A673 (cell line): ENCODE measurements at regions not wholly inside any gene's neighbourhood (a gene's known extent, or its start where the extent isn't known, plus 50 kb on each side); places are given as distances from the start of the nearest gene placed in this dataset.

Source experiments
- EZH2 ChIP-seq: fragments of 200-600 bp; sonication (generic); IDR thresholded peaks from 2 replicates; pipeline ENCODE4 v1.6.1; 2017; ENCODE audit warnings: borderline replicate concordance, low read depth, mild to moderate bottlenecking, mixed read lengths, antibody characterized with exemption, low read length; ENCODE audit not compliant: poor library complexity, severe bottlenecking
- TF ChIP-seq, protein P1 (sequence below): fragments of 300-800, 200-600 bp; sonication (generic); conservative IDR thresholded peaks from 2 replicates; pipeline ENCODE4 v1.5.1; 2017; ENCODE audit warnings: low read depth, mild to moderate bottlenecking, antibody characterized with exemption, low read length, moderate library complexity, mixed read lengths

DNA sequence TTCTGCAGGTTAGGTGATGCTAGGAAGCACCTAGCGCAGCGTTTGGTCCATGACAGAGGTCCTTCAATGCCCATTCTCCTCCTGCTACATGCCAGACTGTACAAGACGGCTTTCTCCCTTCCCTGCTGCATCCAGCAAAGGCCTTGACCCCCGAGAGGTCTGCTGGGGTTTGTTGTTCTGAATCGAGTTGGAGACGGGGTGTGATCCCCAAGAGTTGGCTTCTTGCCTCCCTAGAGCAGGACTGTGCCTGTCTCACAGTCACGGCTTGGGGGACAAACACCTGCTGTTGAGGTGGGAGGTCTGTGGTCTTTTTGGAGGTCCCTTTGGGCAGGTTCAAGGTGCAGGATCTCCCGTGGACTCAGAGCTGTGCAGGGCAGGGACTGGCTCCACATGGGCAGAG lies 352.3 kb upstream of the B3GAT1 start:
- TF ChIP-seq, protein P1, sequence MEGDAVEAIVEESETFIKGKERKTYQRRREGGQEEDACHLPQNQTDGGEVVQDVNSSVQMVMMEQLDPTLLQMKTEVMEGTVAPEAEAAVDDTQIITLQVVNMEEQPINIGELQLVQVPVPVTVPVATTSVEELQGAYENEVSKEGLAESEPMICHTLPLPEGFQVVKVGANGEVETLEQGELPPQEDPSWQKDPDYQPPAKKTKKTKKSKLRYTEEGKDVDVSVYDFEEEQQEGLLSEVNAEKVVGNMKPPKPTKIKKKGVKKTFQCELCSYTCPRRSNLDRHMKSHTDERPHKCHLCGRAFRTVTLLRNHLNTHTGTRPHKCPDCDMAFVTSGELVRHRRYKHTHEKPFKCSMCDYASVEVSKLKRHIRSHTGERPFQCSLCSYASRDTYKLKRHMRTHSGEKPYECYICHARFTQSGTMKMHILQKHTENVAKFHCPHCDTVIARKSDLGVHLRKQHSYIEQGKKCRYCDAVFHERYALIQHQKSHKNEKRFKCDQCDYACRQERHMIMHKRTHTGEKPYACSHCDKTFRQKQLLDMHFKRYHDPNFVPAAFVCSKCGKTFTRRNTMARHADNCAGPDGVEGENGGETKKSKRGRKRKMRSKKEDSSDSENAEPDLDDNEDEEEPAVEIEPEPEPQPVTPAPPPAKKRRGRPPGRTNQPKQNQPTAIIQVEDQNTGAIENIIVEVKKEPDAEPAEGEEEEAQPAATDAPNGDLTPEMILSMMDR, result no peak
- TF ChIP-seq EZH2, result no peak
